ENCODE measurements at regions not wholly inside any gene's neighbourhood (a gene's known extent, or its start where the extent isn't known, plus 50 kb on each side); places are given as distances from the start of the nearest gene placed in this dataset.

DNA sequence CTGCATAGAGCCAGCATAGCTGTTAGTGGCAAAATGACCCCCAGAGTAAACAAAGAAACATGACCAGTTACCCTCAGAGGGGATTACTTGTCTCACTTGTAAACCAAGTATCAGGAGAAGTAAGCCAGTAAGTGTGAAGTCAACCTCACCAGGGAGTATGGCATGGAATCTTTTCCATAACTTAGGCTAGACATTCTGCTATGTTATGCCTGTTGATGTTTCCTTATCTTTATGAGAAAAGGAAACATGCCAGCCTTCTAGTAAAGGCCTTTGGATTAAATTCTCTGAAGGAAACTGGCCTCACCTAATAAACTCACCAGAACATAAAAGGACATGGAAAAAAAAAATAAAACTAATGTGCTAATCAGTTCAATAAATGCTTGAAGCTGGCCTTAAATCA, 87.7 kb downstream of the SEM1 start:
- H3K4me3 ChIP-seq (ENCODE audit: low read depth, poor library complexity, severe bottlenecking), result no peak overlapping the region
- intact Hi-C loops (cut with DNase I; ENCODE audit: low total_unique reads), result no loop called here
- DNase-seq (ENCODE audit: low spot score in 2 of 2), result no peak
- TF ChIP-seq, protein P1, sequence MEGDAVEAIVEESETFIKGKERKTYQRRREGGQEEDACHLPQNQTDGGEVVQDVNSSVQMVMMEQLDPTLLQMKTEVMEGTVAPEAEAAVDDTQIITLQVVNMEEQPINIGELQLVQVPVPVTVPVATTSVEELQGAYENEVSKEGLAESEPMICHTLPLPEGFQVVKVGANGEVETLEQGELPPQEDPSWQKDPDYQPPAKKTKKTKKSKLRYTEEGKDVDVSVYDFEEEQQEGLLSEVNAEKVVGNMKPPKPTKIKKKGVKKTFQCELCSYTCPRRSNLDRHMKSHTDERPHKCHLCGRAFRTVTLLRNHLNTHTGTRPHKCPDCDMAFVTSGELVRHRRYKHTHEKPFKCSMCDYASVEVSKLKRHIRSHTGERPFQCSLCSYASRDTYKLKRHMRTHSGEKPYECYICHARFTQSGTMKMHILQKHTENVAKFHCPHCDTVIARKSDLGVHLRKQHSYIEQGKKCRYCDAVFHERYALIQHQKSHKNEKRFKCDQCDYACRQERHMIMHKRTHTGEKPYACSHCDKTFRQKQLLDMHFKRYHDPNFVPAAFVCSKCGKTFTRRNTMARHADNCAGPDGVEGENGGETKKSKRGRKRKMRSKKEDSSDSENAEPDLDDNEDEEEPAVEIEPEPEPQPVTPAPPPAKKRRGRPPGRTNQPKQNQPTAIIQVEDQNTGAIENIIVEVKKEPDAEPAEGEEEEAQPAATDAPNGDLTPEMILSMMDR (IDR thresholded peaks at IDR 0.05), result no peak
- no peak for TF ChIP-seq POLR2A (IDR thresholded peaks at IDR 0.05)

GRCh38 chr7:96614154-96614867, 95.3 kb downstream of the SEM1 start:
- DNase-seq (ENCODE audit: low spot score in 2 of 2), result no peak
- TF ChIP-seq POLR2A (IDR thresholded peaks at IDR 0.05), result no peak
- TF ChIP-seq, protein P1 (IDR thresholded peaks at IDR 0.05), result no peak
- no peak overlapping the region for H3K4me3 ChIP-seq (ENCODE audit: low read depth, poor library complexity, severe bottlenecking)
- intact Hi-C loops (cut with DNase I; ENCODE audit: low total_unique reads), result no loop called here
- WGBS, 2 donors, result 87 to 91% methylated on average over 5 of the region's 5 CpGs

- DNase-seq (ENCODE audit: low spot score in 2 of 2), result no peak
- intact Hi-C loops (cut with DNase I; ENCODE audit: low total_unique reads), result no loop called here
- 57% methylated on average over 1 of the region's 1 CpG for WGBS, 2 donors
- no peak for TF ChIP-seq POLR2A (IDR thresholded peaks at IDR 0.05)
- TF ChIP-seq, protein P1 (IDR thresholded peaks at IDR 0.05), result no peak
- H3K4me3 ChIP-seq (ENCODE audit: low read depth, poor library complexity, severe bottlenecking), result no peak overlapping the region
These were observed 97.6 kb downstream of the SEM1 start for GRCh38 chr7:96612034-96612433.

GRCh38 chr7:96605045-96605716, 104.5 kb downstream of the SEM1 start:
- no peak overlapping the region for H3K4me3 ChIP-seq (ENCODE audit: low read depth, poor library complexity, severe bottlenecking)
- 88 to 97% methylated on average over 2 of the region's 2 CpGs for WGBS, 2 donors
- DNase-seq (ENCODE audit: low spot score in 2 of 2), result no peak
- intact Hi-C loops (cut with DNase I; ENCODE audit: low total_unique reads), result no loop called here
- no peak for TF ChIP-seq POLR2A (IDR thresholded peaks at IDR 0.05)
- TF ChIP-seq, protein P1 (IDR thresholded peaks at IDR 0.05), result no peak

DNA sequence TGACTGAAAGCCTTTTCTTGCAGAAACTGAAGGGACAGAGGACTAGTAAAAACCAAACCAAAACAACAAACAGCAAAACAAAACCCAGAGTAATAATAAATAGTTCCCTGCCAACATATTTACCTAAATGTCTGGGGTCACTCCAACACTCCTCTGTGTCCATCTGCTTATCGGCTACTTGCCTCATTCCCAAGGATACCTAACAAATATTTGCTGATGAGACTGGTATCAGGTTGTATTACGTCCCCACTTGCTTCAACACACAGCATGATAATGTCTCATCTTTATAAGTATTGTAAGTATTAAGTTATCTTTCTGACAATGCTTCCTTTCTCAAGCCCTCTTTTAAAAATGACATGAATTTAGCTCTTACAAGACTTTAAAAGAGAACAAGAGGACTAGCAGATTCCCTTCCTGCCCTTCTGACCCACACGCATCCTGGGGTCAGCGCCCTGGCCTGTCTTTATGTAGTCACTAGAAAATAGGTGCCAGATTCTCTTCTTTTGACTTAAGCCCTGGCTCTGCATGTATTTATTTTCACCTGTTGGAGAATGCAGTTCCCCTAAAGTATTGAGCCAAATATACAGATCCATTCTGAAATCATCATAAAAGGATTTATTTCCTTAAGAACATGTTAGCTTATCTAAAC, 110.2 kb downstream of the SEM1 start:
- H3K4me3 ChIP-seq (ENCODE audit: low read depth, poor library complexity, severe bottlenecking), result no peak overlapping the region
- intact Hi-C loops (cut with DNase I; ENCODE audit: low total_unique reads), result no loop called here
- 59 to 60% methylated on average over 4 of the region's 4 CpGs for WGBS, 2 donors
- DNase-seq (ENCODE audit: low spot score in 2 of 2), result no peak
- no peak for TF ChIP-seq POLR2A (IDR thresholded peaks at IDR 0.05)
- TF ChIP-seq, protein P1 (IDR thresholded peaks at IDR 0.05), result no peak

All from lower leg skin (tissue), 4 donors.